ENCODE measurements at regions not wholly inside any gene's neighbourhood (a gene's known extent, or its start where the extent isn't known, plus 50 kb on each side); places are given as distances from the start of the nearest gene placed in this dataset.

- Histone ChIP-seq H3K4me1 (ENCODE audit: control insufficient read depth, low read length) (no peaks in the 10 kb centered on the region), H3K4me3 (ENCODE audit: low read length) (no peak overlapping the region), H4K20me1 (ENCODE audit: control insufficient read depth, insufficient read depth, low read depth, low read length) (no peaks in the 10 kb centered on the region), H3K9me3 (ENCODE audit: control insufficient read depth, insufficient read depth, low read length) (no peaks in the 10 kb centered on the region), H3K27me3 (ENCODE audit: control insufficient read depth, low read length) (no peaks in the 10 kb centered on the region), H3K27ac (ENCODE audit: low read depth, low read length) (no peak overlapping the region), H3F3A (ENCODE audit: control insufficient read depth, insufficient read depth) (no peaks in the 10 kb centered on the region), H3K36me3 (ENCODE audit: control insufficient read depth, low read length) (no peaks in the 10 kb centered on the region), H3K79me2 (ENCODE audit: control insufficient read depth, low read length) (no peaks in the 10 kb centered on the region), H3K4me2 (ENCODE audit: low read length) (no peak overlapping the region), H3K9me2 (replicated peaks; ENCODE audit: control insufficient read depth, low read length) (no peaks in the 10 kb centered on the region)
- TF ChIP-seq, protein P1, sequence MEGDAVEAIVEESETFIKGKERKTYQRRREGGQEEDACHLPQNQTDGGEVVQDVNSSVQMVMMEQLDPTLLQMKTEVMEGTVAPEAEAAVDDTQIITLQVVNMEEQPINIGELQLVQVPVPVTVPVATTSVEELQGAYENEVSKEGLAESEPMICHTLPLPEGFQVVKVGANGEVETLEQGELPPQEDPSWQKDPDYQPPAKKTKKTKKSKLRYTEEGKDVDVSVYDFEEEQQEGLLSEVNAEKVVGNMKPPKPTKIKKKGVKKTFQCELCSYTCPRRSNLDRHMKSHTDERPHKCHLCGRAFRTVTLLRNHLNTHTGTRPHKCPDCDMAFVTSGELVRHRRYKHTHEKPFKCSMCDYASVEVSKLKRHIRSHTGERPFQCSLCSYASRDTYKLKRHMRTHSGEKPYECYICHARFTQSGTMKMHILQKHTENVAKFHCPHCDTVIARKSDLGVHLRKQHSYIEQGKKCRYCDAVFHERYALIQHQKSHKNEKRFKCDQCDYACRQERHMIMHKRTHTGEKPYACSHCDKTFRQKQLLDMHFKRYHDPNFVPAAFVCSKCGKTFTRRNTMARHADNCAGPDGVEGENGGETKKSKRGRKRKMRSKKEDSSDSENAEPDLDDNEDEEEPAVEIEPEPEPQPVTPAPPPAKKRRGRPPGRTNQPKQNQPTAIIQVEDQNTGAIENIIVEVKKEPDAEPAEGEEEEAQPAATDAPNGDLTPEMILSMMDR (IDR thresholded peaks at IDR 0.05; ENCODE audit: low read depth, low read length, poor library complexity, severe bottlenecking): no peak
- no peak for TF ChIP-seq EZH2phosphoT487 (IDR thresholded peaks at IDR 0.05; ENCODE audit: borderline replicate concordance, low read length)
These were observed 1102.1 kb upstream of the LCORL start for GRCh38 chr4:19123681-19124080.

GRCh38 chr4:19119904-19120560 lies 1098.5 kb upstream of the LCORL start:
- Histone ChIP-seq H3K4me3 (ENCODE audit: low read length) (no peak overlapping the region), H3K4me1 (ENCODE audit: control insufficient read depth, low read length) (no peaks in the 10 kb centered on the region), H3K9me2 (replicated peaks; ENCODE audit: control insufficient read depth, low read length) (no peaks in the 10 kb centered on the region), H4K20me1 (ENCODE audit: control insufficient read depth, insufficient read depth, low read depth, low read length) (no peaks in the 10 kb centered on the region), H3K27me3 (ENCODE audit: control insufficient read depth, low read length) (no peaks in the 10 kb centered on the region), H3K79me2 (ENCODE audit: control insufficient read depth, low read length) (no peaks in the 10 kb centered on the region), H3K9me3 (ENCODE audit: control insufficient read depth, insufficient read depth, low read length) (no peaks in the 10 kb centered on the region), H3F3A (ENCODE audit: control insufficient read depth, insufficient read depth) (no peaks in the 10 kb centered on the region), H3K27ac (ENCODE audit: low read depth, low read length) (no peak overlapping the region), H3K36me3 (ENCODE audit: control insufficient read depth, low read length) (no peaks in the 10 kb centered on the region), H3K4me2 (ENCODE audit: low read length) (no peak overlapping the region)
- TF ChIP-seq, protein P1 (IDR thresholded peaks at IDR 0.05; ENCODE audit: low read depth, low read length, poor library complexity, severe bottlenecking): no peak

- Histone ChIP-seq H3K9me3 (ENCODE audit: control insufficient read depth, insufficient read depth, low read length) (no peaks in the 10 kb centered on the region), H3K4me1 (ENCODE audit: control insufficient read depth, low read length) (no peaks in the 10 kb centered on the region), H3K4me2 (ENCODE audit: low read length) (no peak overlapping the region), H4K20me1 (ENCODE audit: control insufficient read depth, insufficient read depth, low read depth, low read length) (no peaks in the 10 kb centered on the region), H3K79me2 (ENCODE audit: control insufficient read depth, low read length) (no peaks in the 10 kb centered on the region), H3K4me3 (ENCODE audit: low read length) (no peak overlapping the region), H3K27me3 (ENCODE audit: control insufficient read depth, low read length) (no peaks in the 10 kb centered on the region), H3K9me2 (replicated peaks; ENCODE audit: control insufficient read depth, low read length) (no peaks in the 10 kb centered on the region), H3K36me3 (ENCODE audit: control insufficient read depth, low read length) (no peaks in the 10 kb centered on the region), H3F3A (ENCODE audit: control insufficient read depth, insufficient read depth) (no peaks in the 10 kb centered on the region), H3K27ac (ENCODE audit: low read depth, low read length) (no peak overlapping the region)
- TF ChIP-seq, protein P1 (IDR thresholded peaks at IDR 0.05; ENCODE audit: low read depth, low read length, poor library complexity, severe bottlenecking): no peak
- TF ChIP-seq EZH2phosphoT487 (IDR thresholded peaks at IDR 0.05; ENCODE audit: borderline replicate concordance, low read length): no peak
These were observed 1095.5 kb upstream of the LCORL start for GRCh38 chr4:19117022-19117421.

Data from DOHH2 (cell line).